ENCODE measurements at regions not wholly inside any gene's neighbourhood (a gene's known extent, or its start where the extent isn't known, plus 50 kb on each side); places are given as distances from the start of the nearest gene placed in this dataset.

- Histone ChIP-seq H3K27me3 (no peaks in the 10 kb centered on the region), H3K27ac (no peak overlapping the region), H3K36me3 (no peaks in the 10 kb centered on the region), H3K4me3 (no peak overlapping the region), H3K9me3 (no peaks in the 10 kb centered on the region), H3K4me1 (no peaks in the 10 kb centered on the region)
- no peak for DNase-seq (ENCODE audit: low spot score)
- no peak for TF ChIP-seq CTCF (IDR thresholded peaks at IDR 0.05)
Observed at GRCh38 chr13:73901324-73902068, 232.7 kb downstream of the KLF12 start.

- no peaks in the 10 kb centered on the region for H3K36me3 ChIP-seq
- no peaks in the 10 kb centered on the region for H3K4me1 ChIP-seq
- H3K27ac ChIP-seq = no peak overlapping the region
- H3K4me3 ChIP-seq = no peak overlapping the region
- H3K27me3 ChIP-seq = no peaks in the 10 kb centered on the region
- no peak for DNase-seq (ENCODE audit: low spot score)
- TF ChIP-seq CTCF (IDR thresholded peaks at IDR 0.05) = no peak
- H3K9me3 ChIP-seq = no peaks in the 10 kb centered on the region
Observed at GRCh38 chr13:73900591-73900990, 233.6 kb downstream of the KLF12 start.

- H3K27me3 ChIP-seq = no peaks in the 10 kb centered on the region
- no peak overlapping the region for H3K27ac ChIP-seq
- no peaks in the 10 kb centered on the region for H3K36me3 ChIP-seq
- no peak for TF ChIP-seq CTCF (IDR thresholded peaks at IDR 0.05)
- H3K4me1 ChIP-seq = no peaks in the 10 kb centered on the region
- H3K9me3 ChIP-seq = no peaks in the 10 kb centered on the region
- no peak overlapping the region for H3K4me3 ChIP-seq
- DNase-seq (ENCODE audit: low spot score) = no peak
Observed at GRCh38 chr13:73898899-73899298, 235.3 kb downstream of the KLF12 start.

- TF ChIP-seq CTCF (IDR thresholded peaks at IDR 0.05) = no peak
Observed at GRCh38 chr13:73898276-73898675, 235.9 kb downstream of the KLF12 start.

GRCh38 chr13:73894995-73895571, 239.1 kb downstream of the KLF12 start:
- Histone ChIP-seq H3K4me3 (no peak overlapping the region), H3K27ac (no peak overlapping the region), H3K4me1 (peaks cover 0 to 4% of the 10 kb centered on the region in 2 donors), H3K27me3 (no peaks in the 10 kb centered on the region), H3K36me3 (no peaks in the 10 kb centered on the region), H3K9me3 (no peaks in the 10 kb centered on the region)
- TF ChIP-seq CTCF (IDR thresholded peaks at IDR 0.05) = no peak
- no peak for DNase-seq (ENCODE audit: low spot score)

More at GRCh38 chr13:73898276-73898675, 235.9 kb downstream of the KLF12 start:
- H3K36me3 ChIP-seq = no peaks in the 10 kb centered on the region
- H3K4me1 ChIP-seq = no peaks in the 10 kb centered on the region
- H3K4me3 ChIP-seq = no peak overlapping the region
- H3K27ac ChIP-seq = no peak overlapping the region
- no peaks in the 10 kb centered on the region for H3K9me3 ChIP-seq
- H3K27me3 ChIP-seq = no peaks in the 10 kb centered on the region
- DNase-seq (ENCODE audit: low spot score) = no peak

All from right atrium auricular region (tissue), 2 donors.